GM18868 (cell line): ENCODE measurements at regions not wholly inside any gene's neighbourhood (a gene's known extent, or its start where the extent isn't known, plus 50 kb on each side); places are given as distances from the start of the nearest gene placed in this dataset.
A peak's percentile ranks its signal among the peaks of the same experiment; 100 is the strongest.

ENCODE experiments used
- ATAC-seq: cut with Tn5 transposase; IDR thresholded peaks from one replicate; pipeline ENCODE4 v1.9.1; 2021; ENCODE audit warnings: mild to moderate bottlenecking, moderate library complexity; ENCODE audit not compliant: unreplicated experiment

GRCh38 chr5:105794578-105794977 lies 1876.2 kb downstream of the EFNA5 start:
- no peak for ATAC-seq

GRCh38 chr5:105789246-105789645 lies 1881.5 kb downstream of the EFNA5 start:
- no peak for ATAC-seq

- no peak for ATAC-seq
Observed at GRCh38 chr5:105783811-105784210, 1886.9 kb downstream of the EFNA5 start.

GRCh38 chr5:105782501-105782900 lies 1888.2 kb downstream of the EFNA5 start:
- no peak for ATAC-seq

GRCh38 chr5:105773241-105773640 lies 1897.5 kb downstream of the EFNA5 start:
- peak; percentile 47 for ATAC-seq

GRCh38 chr5:105767267-105767666 lies 1903.5 kb downstream of the EFNA5 start:
- no peak for ATAC-seq

- no peak for ATAC-seq
Observed at GRCh38 chr5:105762728-105763127, 1908.0 kb downstream of the EFNA5 start.

GRCh38 chr5:105754056-105754455 lies 1916.7 kb downstream of the EFNA5 start:
- ATAC-seq: no peak

- no peak for ATAC-seq
Observed at GRCh38 chr5:105752801-105753200, 1917.9 kb downstream of the EFNA5 start.

- ATAC-seq: no peak
Observed at GRCh38 chr5:105751908-105752307, 1918.8 kb downstream of the EFNA5 start.

GRCh38 chr5:105745111-105745510 lies 1925.6 kb downstream of the EFNA5 start:
- no peak for ATAC-seq

- ATAC-seq: peak; percentile 80
Observed at GRCh38 chr5:105740242-105740641, 1930.5 kb downstream of the EFNA5 start.

GRCh38 chr5:105739732-105740131 lies 1931.0 kb downstream of the EFNA5 start:
- peak; percentile 79 for ATAC-seq

- ATAC-seq: no peak
Observed at GRCh38 chr5:105735704-105736103, 1935.0 kb downstream of the EFNA5 start.

GRCh38 chr5:105730982-105731381 lies 1939.8 kb downstream of the EFNA5 start:
- ATAC-seq: no peak

GRCh38 chr5:105726093-105726492 lies 1944.6 kb downstream of the EFNA5 start:
- ATAC-seq: no peak

GRCh38 chr5:105708442-105708841 lies 1962.3 kb downstream of the EFNA5 start:
- ATAC-seq: no peak

GRCh38 chr5:105702323-105702722 lies 1968.4 kb downstream of the EFNA5 start:
- no peak for ATAC-seq

GRCh38 chr5:105696440-105696839 lies 1974.3 kb downstream of the EFNA5 start:
- no peak for ATAC-seq

- ATAC-seq: no peak
Observed at GRCh38 chr5:105695941-105696340, 1974.8 kb downstream of the EFNA5 start.

GRCh38 chr5:105689596-105689995 lies 1981.1 kb downstream of the EFNA5 start:
- ATAC-seq: no peak

- ATAC-seq: no peak
Observed at GRCh38 chr5:105688227-105688792, 1982.4 kb downstream of the EFNA5 start.

GRCh38 chr5:105687493-105687892 lies 1983.2 kb downstream of the EFNA5 start:
- ATAC-seq: no peak
